ENCODE measurements at regions not wholly inside any gene's neighbourhood (a gene's known extent, or its start where the extent isn't known, plus 50 kb on each side); places are given as distances from the start of the nearest gene placed in this dataset.
"Not testable (repeated sequence)": the region's sequence is repeated elsewhere in the genome, so short reads cannot be mapped to it uniquely, and the experiment has no call there.

DNA sequence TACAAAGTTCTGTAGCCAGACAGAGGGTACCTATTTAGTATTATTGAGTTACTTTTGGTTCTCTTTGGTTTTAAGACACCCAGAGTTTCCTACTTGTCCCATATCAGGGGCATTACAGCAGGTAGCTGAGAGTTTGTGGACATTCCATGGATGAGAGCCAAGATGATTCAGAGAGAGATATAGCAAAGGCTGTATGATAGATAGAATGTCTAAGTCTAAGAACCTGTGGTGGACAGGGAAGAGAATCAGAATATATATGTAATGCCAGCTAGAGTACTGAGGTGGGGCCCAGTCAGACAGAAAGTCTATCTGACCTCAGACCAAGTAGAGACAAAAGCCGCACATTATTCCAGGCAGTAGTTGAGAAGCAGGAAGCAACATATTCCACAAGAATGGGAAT lies 471.8 kb upstream of the CHD1 start:
- not testable (repeated sequence) for DNase-seq

DNA sequence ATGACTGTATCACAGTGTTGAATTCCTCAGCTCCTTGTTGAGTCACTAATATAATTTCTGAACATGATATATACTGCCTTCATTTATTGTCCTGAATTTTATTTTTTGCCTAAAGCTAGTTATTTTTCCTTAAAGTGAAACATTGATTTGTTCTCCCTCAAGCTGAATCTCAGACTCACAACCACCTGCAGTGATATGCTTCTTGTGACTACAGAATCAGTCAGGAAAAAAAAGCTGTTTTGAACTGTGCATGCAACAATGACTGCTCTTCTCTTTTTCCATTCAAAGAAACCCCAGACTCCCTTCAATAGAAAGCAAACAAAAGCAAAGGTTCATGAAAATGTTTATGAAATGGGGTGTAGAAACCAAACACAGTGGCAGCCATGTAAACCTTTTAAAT lies 470.2 kb upstream of the CHD1 start:
- no peak for DNase-seq

DNA sequence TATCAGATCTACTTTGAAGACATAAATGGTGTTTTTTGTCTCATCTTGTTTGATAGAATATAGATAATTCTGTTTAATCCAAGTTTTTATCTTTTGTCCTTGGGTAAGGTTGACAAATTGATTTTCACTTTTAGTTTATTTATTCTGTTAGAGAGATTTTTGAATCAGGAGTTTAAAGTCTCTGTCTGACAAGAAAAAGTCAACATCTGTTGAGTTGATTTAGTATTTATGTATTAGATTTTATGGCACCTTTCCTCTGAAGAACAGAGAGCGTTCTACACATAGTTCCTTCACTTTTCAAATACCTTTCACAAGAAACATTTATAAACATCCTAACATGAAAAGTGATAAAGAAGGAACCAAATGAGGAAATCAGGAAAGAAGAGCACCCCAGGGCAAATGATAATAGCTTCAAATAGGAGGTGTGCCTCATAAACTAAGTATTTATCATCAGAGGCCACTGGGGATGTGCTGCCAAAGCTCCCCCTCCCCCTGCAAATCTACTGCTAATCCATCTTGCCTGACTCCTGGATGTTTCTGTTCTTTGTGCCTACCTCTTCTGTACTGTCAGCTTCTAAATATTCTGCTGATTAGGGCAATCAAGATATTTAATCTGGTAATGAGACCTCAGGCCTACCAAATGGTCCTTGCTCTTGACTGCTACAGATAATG lies 457.7 kb upstream of the CHD1 start:
- DNase-seq: peak in 1 of 3 experiments; percentile 2

DNA sequence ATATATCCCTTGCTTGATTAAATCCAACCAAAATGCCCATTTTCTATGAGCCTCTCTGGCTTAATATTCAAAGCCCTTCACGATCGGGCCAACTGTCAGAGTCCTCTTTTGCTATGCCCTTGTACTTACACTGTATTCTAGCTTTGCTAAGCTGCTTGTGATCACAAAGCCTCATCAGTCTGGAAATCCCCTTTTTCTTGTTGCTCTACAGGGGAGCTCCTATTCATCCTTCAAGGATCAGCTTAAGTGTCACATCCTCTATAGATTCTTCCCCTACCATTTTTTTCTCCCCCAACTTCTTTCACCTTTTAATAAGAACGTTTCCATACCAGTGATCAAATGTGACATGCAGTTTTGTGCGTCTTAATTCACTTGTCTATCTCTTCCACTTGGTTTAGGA lies 450.4 kb upstream of the CHD1 start:
- no peak for DNase-seq

DNA sequence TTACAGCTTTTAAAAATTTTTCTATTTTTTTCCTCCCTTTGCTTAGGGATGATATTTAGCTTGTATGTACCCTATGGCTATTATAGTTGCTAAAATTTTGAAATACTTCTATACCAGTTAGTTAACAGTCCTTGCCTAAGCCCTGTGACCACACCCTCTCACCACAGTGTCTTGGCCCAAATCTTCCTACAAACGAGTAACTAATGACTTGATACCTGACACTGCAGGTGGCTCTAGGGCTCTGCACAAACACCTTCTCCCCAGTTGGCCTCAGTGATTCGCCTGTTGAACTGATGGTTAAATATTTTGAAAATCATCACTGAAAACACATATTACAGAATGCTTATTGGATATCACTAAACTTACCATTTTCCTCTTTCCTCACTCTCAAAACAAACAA lies 449.6 kb upstream of the CHD1 start:
- DNase-seq: no peak

DNA sequence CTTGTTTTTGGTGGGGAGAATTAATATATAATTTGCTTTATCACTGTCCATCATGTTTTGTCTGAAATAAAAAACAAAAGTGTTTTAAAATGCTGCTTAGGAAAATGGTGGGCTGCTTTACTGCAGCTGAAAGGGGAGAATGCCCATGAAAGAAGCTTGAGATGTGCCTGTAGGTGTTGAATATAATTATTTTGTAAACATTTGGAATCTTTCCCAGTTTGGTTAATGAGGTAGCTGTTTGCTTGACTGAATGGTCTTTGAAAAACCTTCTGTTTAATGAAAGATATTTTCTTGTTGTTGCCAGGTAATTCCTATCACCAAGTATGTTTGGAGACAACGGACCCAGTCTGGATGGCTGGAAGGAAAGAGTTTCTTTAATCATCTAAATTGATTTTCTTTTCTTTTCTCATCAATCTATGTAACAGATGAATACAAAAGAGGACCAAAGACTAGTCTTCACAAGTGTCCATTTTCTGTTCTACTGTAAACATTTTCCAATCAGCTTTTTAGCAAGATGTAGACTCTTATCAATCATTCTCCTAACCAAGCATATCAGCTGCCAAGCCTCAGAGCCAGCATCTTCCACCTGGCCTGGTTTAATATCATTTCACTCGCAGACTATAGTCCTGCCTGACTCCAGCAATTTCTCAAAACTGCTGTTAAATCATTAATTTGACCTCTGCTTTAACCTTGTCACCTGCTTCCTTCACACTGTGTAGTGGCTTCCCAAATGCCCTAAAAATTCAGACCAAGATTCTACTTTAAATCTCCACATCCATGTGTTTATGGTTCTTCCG lies 441.2 kb upstream of the CHD1 start:
- DNase-seq: peak in 2 of 3 experiments; percentile 45 to 84

DNA sequence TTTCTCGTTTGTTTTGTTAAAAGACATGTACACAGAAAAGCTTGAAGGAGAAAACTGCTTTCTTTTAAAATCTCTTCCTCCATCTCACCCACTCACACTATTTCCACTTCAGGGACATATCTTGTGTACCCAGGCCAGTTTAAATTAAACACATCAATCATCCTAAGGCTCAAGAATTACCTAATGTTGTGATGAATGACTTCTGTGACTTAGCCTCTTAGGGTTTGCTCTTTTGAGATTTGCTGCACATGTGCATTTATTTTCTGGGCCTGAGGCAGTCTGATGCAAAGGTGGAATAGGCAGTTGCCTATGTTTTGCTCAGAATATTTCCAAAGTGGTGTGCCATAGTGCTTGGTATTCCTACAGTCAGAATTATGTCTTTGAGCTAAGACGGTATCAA lies 439.9 kb upstream of the CHD1 start:
- DNase-seq: peak in 1 of 3 experiments; percentile 56

DNA sequence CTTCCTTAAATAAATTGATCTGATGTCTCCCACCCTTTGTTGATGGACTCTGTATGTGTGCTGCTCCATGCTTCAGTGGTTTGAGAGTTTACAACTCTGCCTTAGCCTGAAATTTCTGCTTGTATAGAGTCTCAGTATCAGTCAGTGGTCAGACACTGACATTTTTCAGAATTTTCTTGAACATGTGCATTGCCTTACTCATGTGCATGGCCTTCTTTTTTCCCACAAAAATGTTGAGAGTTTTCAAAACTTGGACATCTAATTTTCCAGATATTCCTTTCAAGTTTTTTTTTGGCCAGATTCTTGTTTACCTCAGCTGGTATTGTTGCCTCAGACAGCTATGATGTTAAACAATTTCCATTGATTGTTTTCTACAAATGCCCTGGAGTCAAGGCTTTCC lies 427.1 kb upstream of the CHD1 start:
- DNase-seq: no peak

DNA sequence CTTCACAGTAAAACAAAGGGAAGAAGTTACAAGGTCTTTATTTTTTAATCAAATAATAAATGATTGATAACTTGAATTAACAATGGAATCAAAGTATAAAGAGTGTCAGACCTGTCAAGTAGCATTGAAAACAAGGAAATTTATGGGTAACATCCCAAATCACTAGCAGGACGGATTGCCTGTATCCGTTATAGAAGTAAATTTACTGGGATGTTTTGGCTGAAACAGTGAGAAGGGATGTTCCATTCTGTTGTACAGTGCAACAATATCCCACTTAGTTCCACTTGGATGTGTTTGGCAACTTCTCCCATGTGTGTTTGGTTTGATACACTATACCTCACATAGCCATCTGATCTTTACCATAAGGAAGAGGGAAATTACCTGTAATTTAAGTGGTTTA lies 421.0 kb upstream of the CHD1 start:
- peak in 1 of 3 experiments; percentile 35 for DNase-seq

DNA sequence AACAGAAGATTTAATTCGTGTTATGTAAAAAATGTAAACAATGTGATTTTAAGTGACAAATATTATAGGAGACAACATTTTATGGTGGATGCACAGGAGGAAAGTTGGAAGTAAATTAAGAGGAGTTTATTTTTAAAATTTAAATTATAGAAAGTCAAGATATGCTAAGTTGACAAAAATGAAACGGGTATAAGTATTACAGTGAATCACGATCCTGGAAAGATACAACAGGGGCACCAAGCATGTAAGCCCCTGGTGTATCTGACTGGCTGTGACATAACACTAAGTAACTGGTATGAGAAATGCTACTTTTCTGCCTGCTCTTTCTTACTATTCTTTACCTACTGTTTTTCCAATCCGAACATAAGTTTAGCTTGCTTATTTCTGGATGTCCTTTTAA lies 419.8 kb upstream of the CHD1 start:
- DNase-seq: no peak

DNA sequence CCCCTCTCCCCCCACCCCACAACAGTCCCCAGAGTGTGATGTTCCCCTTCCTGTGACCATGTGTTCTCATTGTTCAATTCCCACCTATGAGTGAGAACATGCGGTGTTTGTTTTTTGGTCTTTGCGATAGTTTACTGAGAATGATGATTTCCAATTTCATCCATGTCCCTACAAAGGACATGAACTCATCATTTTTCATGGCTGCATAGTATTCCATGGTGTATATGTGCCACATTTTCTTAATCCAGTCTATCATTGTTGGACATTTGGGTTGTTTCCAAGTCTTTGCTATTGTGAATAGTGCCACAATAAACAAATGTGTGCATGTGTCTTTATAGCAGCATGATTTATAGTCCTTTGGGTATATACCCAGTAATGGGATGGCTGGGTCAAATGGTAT lies 411.0 kb upstream of the CHD1 start:
- not testable (repeated sequence) for DNase-seq

DNA sequence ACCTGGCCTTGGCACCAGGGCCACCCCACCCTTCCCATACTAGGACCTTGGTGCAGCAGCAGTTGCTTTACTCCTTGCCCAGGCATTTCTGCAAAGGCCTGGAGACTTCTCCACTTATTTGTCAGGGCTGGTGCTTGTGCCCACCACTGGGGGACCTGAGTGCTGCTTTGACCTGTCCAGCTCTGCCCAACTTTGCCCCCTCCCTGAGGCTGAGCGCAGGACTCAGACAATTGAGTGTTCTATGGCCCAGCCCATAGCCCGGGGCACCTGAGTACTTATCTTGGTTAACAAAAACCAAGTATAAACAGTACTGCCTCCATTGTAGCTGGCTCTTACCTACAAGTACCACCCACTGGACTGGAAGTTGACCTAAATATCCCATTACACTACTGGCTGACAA lies 406.1 kb upstream of the CHD1 start:
- no peak for DNase-seq

DNA sequence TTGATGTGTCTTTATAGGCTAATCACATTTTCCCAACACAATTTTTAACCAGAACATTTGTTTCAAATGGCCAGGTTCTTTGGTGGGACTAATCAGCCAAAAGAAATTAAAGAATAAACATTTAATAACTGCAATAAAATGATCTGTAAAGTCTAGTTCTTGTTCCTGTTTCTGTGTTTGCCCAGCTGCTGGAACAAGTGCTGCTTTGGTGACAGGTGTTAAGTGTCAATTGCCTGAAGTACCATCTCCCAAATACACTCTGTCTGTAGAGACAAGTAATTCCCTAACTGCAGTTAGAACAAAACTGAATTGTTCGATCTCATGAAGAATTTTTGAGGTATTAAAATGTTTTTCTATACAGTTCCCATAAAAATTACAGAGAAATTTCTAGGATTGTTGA lies 402.3 kb upstream of the CHD1 start:
- DNase-seq: peak; percentile 40 to 89 (median 70)

DNA sequence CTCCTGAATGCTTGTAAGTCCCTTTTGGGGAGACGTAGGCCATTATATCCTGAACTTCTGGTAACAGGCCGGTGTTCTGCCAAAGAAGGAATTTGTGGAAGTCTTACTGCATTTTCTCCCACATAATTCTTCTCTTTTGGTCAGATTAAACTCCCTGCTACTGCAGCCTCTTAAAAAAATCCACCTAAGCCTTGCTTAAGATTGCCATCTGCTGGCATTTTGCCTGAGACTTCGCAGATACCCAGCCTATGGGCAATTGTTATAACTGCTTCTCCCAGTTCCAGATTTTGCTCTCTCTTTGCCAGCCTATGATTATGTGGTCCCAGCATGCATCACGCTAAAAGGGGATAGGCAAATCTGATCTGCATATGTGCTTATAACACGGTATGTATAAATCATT lies 391.6 kb upstream of the CHD1 start:
- peak; percentile 4 to 38 (median 8) for DNase-seq

DNA sequence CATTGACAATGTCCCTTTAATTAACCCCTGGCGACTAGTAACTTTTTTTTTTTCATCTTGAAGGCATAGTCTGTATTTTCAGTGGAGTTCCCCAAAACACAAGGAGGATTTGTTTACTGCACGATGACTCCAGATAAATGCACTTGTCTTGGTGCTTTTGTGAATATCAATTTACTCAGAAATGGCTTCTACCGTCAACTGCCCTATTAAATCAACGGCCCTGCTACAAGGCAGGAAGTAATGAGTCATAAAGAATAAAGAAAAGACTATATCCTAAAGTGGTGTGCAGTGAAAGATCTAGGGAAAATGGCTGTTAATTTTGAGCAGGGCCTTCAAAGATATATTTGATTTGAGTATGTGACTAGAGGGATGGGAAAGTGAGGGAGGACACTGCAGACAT lies 388.3 kb upstream of the CHD1 start:
- peak in 1 of 3 experiments; percentile 13 for DNase-seq

DNA sequence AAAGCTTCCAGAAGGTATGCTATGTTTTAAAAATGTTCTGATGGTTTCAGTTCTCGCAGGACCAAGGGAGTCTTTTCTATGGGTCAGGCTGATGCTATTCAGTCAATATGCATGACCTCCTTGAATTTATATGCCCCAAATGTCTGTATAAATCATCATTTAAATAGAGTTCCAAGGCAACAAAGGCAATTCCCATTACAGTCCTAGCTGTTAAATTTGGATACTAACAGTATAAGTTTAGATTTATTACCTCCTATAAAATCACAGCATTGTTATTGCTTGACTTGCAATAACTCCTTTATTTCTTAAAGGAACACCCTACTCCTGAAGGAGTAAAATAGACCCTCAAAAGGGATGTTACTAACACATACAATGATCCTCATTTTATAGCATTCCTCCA lies 387.7 kb upstream of the CHD1 start:
- DNase-seq: no peak

DNA sequence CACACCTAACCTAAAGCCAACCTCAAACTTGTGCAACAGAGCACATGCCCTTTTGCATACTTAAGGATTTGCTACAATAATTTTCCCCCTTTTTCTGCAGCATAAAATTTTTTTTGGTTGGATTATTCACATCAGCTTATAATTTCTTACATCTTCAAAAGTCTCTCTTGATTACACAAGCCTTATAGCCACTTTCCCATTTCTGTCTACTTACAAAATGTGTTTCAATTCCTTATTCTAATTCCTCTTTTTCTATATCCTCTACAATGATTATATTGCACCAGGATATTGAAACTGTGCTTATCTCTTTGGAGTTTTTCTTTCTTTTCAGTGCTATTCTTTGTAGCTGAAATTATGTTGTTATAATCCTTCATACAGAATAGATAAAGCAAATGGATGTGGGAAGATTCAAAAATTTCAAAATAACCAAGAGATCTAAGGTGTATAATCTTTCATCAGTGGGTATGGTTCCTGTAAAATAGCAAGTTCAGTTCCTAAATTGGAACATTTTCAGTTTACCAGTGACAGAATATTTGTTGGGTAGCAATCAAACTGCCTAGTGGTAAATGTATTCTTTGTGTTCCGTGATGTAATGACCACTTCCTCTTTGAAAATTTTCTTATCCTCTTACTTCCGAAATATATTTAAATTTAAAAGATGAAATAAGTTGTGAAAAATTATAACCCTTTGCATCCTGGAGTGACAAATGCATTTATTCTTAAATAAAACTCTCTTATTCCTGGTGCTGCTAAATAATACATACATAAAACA lies 386.8 kb upstream of the CHD1 start:
- DNase-seq: no peak

DNA sequence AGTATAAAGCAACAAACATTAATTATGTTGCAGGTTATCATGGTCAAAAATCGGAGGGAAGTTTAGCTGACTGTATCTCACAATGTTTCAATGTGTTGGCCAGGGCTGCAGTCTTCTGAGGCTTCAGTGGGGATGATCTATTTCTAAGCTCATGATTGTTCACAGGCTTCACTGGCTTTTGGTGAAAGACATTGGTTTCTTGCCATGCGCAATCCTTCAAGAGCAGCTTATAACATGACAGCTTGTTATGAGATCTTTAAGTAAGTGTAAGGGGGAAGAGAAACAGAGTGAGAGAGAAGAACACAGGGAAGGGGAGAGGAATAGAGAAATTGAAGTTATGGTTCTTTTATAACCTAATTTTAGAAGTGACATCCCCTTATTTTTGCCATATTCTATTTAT lies 385.9 kb upstream of the CHD1 start:
- DNase-seq: no peak

DNA sequence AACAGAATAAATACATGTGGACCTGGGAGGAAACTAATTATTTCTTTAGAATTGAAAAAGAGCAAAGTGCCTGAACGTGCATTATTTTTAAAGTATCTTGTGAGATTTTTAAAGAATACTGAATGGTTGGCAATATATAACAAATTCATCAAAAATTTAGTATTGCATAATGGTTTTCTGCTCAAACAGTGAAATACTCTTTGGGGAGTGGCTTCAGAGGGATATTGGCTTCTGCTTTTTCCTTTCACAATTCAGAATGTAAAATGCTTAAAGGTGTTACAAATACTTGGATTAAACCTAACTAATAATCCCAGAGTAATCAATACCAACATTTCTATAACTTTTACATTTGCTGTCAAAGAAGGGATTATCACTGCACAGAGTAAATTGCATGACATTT lies 379.3 kb upstream of the CHD1 start:
- no peak for DNase-seq

DNA sequence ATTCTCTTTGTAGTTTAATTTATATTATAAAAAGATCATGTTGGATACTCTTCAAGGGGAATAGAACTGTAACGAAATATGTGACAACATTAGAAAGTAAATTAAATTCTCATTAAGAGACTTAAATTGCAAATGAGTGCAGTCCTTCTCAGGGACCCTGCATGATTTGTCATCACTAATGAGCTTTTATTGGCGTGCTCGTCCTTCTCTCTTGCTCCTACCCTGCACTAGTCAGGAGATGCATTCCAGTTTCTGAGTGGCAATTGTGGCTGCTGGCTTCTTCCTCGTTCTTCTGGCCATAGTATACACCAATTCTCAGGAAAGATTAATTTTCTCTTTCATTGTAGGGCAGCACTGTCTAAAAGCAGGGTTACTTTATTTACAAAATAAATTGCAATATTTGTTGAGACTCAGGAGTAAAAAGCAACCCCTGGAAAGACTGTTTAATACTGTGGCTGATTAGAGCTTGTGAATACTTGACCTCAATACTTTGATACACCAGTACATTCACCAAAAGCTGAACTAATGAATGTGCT lies 376.3 kb upstream of the CHD1 start:
- no peak for DNase-seq

DNA sequence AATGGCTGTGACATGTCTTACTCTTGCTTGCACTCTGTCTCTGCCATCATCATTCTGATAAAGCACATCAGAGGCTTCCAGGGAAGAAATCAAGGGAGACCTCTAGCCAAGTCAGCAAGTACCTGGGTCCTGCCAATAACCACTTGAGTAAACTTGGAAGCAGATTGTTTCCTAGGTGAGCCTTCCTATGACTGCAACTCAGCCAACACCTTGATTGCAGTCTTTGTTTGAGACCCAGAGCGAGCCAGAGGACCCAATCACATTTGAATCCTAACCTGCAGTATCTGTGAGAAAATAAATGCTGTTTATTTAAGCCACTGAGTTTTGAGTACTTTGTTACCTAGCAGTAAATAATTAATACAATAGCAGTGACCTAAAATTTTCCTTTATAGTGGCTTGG lies 356.8 kb upstream of the CHD1 start:
- DNase-seq: peak in 1 of 3 experiments; percentile 26

DNA sequence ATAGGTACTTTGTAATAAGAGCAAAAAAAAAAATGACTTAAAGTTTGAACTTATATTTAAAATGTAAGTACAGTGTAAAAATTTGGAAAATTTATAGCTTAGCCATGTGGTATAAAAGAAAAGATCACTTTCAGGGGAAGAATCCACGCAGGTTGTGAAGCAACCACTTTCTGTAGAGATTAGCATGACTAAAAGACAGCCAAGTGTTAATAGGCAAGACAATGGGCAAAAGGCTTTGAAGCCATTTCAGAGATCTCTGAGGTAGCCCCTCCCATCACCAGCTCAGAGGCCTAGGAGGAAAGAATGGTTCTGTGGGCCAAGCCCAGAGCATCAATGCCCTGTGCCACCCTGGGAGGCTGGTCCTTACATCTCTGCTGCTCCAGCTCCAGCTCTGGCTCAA lies 346.3 kb upstream of the CHD1 start:
- no peak for DNase-seq

DNA sequence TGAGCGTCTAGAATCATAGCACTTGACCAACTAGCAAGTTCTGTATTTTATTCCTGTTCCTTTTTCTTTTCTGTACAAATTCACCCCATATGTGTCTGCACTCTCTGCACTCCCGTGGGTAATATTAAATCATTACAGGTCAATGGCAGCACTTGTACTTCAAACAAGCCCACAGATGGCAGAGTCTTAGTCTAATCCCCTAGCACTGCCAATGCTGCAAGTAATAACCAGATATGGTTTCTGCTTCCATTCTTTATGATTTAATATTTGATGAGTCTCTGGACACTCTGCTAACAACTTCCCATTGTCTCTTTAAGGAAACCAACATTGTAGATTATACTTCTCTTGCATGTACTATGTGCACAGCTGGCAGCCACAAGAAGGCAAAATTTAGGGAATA lies 343.8 kb upstream of the CHD1 start:
- no peak for DNase-seq

DNA sequence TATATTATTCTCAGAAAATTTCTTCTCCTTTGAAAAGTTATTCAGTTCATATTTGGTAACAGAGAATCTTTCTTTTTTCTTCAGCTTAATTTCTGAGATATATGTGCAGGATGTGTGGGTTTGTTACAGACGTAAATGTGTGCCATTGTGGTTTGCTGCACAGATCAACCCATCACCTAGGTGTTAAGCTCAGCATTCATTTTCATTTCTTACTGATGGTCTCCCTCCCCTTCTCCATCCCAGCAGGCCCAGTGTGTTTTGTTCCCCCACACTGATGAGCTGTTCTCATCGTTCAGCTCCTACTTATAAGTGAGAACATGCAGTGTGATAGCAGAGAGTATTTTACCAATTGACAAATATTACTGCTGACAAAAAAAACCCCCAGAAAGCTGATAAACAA lies 330.0 kb upstream of the CHD1 start:
- no peak for DNase-seq
